Stimulated activated CD4-positive, alpha-beta T cell treated with anti-CD3 and anti-CD28 coated beads, TNF-alpha, amount 100 ng/mL, for 48 hours (primary cell): ENCODE measurements at regions not wholly inside any gene's neighbourhood (a gene's known extent, or its start where the extent isn't known, plus 50 kb on each side); places are given as distances from the start of the nearest gene placed in this dataset.
"Not testable (repeated sequence)": the region's sequence is repeated elsewhere in the genome, so short reads cannot be mapped to it uniquely, and the experiment has no call there.

Experiments used
- DNase-seq, 3 donors: peaks; one replicate each; pipeline ENCODE4 v3.0.0-alpha.2; 2020; ENCODE audit warnings: low read depth in 3 of 3

GRCh38 chr9:31304576-31304975, 1079.9 kb upstream of the ACO1 start:
- DNase-seq: no peak

GRCh38 chr9:31314241-31314640, 1070.2 kb upstream of the ACO1 start:
- no peak for DNase-seq

GRCh38 chr9:31320494-31320893, 1063.9 kb upstream of the ACO1 start:
- DNase-seq: no peak

- DNase-seq: no peak
Observed at GRCh38 chr9:31321256-31321655, 1063.2 kb upstream of the ACO1 start.

GRCh38 chr9:31321686-31322085, 1062.8 kb upstream of the ACO1 start:
- DNase-seq: no peak

- no peak for DNase-seq
Observed at GRCh38 chr9:31323726-31324444, 1060.6 kb upstream of the ACO1 start.

GRCh38 chr9:31325778-31326177, 1058.7 kb upstream of the ACO1 start:
- DNase-seq: no peak

GRCh38 chr9:31326883-31327282, 1057.6 kb upstream of the ACO1 start:
- DNase-seq: not testable (repeated sequence)

GRCh38 chr9:31334837-31335528, 1049.5 kb upstream of the ACO1 start:
- DNase-seq: no peak

GRCh38 chr9:31335529-31336234, 1048.8 kb upstream of the ACO1 start:
- DNase-seq: no peak

- no peak for DNase-seq
Observed at GRCh38 chr9:31336386-31336785, 1048.1 kb upstream of the ACO1 start.

- no peak for DNase-seq
Observed at GRCh38 chr9:31336841-31337240, 1047.6 kb upstream of the ACO1 start.

- no peak for DNase-seq
Observed at GRCh38 chr9:31347082-31347617, 1037.3 kb upstream of the ACO1 start.

- no peak for DNase-seq
Observed at GRCh38 chr9:31355159-31355882, 1029.1 kb upstream of the ACO1 start.

- no peak for DNase-seq
Observed at GRCh38 chr9:31355965-31356364, 1028.5 kb upstream of the ACO1 start.

- no peak for DNase-seq
Observed at GRCh38 chr9:31359071-31359470, 1025.4 kb upstream of the ACO1 start.

- DNase-seq: no peak
Observed at GRCh38 chr9:31364171-31364570, 1020.3 kb upstream of the ACO1 start.

- no peak for DNase-seq
Observed at GRCh38 chr9:31372799-31373587, 1011.5 kb upstream of the ACO1 start.

- DNase-seq: no peak
Observed at GRCh38 chr9:31377358-31377757, 1007.1 kb upstream of the ACO1 start.

- DNase-seq: no peak
Observed at GRCh38 chr9:31388660-31389059, 995.8 kb upstream of the ACO1 start.

- no peak for DNase-seq
Observed at GRCh38 chr9:31389075-31389474, 995.4 kb upstream of the ACO1 start.
